ENCODE measurements at regions not wholly inside any gene's neighbourhood (a gene's known extent, or its start where the extent isn't known, plus 50 kb on each side); places are given as distances from the start of the nearest gene placed in this dataset.
A peak's percentile ranks its signal among the peaks of the same experiment; 100 is the strongest.
"Not testable (repeated sequence)": the region's sequence is repeated elsewhere in the genome, so short reads cannot be mapped to it uniquely, and the experiment has no call there.

DNA sequence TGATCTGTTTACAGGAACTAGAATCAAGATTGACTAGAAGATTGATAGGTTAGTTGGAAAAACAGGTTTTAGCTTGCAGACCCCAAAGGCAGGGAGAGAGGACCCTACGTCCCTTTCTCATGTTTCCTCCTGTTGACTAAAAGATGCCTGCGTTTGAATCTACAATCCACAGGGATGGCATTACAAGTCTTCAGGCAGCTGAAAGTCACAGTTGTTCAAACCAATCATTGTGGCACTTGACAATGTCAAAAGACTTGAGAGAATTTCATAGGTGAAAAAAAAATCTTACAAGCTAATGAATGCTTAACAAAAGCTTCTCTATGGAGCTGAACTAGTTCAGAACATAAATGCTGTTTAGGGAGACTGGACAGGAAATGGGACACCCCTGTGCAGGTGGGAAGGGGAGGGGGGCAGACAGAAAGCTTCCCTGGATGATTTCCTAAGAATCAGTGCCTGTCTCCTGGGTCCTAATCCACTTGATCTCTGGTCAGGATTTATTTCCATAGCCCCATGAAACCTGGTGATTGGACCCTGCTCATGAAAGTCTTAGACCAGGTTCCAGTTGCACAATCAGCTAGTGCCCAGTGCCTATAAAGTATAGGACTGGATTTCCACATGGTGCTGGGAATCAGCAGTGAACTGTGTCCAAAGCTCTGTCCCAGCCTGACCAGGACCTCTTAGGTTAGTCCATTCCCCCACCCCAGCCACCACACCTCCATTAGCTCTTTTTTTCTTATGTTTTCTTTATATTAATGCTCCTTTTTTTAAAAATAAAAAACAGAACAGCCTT is 91.6 kb upstream of the BCAR3 start:
- no peak for DNase-seq

DNA sequence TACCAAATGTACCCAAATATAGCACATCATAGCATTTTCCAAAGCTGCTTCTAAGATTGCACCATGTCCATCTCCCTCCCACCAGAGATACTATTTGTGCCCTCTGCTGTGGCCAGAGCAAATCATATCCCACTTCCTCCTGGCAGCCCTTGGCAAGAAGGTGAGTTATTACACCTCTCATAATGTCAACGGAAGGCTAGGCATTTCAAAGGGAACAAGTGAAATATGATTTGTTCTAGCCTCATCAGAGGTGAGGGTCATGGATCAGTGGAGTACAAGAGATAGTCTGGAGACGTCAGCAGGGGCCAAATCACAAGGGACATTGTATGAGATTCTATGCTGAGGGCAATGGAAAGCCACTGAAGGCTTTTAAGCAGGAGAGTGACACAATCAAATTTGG is 90.2 kb upstream of the BCAR3 start:
- DNase-seq = no peak

DNA sequence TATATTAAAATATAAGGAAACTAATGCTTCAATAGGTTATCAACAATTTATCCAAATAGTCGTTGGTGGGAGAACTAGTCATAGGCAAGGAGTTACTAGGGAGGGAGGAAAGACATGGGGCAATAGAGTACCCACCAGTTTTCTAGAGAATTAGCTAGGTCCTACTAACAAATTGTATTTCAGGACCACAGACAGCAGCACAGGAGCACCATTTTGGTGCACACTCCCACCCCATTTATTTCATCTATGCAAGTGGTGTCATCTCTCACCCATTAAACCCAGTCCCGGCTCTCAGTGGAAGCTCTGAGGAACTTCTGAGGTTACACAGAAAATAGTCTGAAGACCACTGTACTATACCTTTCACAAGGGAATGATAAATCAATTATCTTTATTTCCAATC is 89.0 kb upstream of the BCAR3 start:
- DNase-seq = no peak

DNA sequence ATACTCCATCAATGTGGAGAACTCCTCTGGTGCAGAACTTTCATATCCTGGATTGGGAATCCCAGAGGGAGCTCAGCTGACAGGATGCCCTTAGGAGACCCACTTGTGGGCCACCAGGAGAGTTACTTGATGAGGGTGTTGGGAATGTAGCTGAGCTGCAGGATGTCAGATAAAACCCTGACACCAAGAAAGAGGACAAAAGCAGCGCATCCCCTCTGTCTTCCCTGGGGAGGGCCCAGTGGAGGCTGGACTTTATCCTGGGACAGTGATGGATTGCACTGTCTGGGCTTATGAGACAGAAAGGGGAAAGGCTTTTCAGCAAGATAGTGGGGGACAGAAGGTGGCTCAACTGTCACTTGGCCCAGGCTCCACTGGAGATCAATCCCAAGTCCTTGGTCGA is 88.1 kb upstream of the BCAR3 start:
- DNase-seq = no peak

DNA sequence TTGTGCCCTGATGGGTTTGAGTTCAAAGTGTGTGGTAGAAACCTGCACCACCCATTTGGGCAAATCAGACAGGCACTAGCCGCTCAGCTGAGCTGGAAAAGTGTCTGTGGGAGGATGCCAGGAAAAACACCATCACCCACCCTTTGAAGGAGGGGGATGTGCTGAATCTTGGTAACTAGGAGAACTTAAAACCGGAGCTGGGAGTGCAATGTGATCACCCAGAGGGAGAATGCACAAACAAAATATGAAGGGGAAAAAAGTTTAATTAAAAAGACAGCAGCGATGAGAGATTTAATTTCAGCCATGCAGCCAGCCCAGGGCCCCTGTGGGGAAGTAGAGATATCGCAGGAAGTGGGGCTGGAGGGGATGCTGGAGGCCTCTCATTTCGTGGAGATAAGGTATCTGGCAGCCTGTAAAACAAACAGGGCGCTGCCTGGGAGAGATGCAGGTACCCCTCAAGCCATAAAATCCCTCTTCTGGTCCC is 86.8 kb upstream of the BCAR3 start:
- DNase-seq = no peak

DNA sequence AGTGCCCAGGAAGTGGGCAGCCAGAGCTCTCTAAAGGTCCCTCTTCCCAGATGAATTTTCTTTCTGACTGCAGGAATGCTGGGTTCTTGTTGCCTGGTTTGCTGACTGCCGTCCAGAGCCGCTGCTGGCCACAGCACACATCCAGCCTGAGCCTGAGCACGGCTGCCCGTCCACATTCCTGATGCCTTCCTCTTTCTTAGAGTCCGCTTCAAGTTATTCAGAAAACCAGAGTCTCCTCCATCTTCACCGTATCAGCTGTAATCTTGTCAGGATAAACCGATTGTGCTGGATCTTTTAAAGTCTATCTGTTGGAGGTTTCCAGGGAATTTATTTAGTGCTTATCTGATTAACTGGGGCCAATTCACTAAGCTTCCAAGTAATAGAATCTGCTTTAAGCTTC is 84.8 kb upstream of the BCAR3 start:
- DNase-seq = no peak

DNA sequence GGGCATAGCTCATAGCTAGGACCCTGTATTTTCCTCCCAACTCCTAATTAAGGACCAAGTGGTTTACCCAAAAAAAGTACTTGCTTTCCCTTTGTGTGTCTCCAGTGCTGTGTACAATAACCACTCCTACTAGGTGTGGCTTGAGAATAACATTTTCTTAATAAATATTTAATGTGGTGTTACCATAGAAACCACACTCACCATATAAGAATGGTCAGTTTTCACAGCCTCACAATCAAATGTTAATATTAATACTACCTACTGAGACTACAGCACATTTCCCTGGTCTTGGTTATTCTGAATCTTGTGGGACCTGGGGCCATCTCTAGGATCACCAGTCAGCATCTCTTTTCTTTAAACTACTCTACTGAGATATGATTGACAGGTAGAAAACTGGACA is 83.5 kb upstream of the BCAR3 start:
- no peak for DNase-seq

DNA sequence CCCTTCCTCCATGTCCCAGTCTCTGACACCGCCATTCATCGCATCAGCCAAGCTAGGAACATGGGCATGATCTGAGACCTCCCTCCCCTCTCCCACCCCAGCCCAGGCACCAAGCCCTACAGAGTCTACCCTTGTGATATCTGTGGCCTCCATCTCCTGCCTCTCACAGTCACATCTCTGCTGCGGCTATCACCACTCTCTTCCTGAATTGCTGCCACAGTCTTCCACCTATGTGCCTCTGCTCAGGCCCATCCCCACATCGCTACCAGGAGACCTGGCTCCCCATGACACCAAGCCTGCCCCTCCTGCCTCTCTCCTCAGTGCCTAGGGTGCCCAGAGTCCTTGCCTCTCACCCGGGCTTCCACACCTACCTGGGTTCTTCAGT is 82.7 kb upstream of the BCAR3 start:
- no peak for DNase-seq

DNA sequence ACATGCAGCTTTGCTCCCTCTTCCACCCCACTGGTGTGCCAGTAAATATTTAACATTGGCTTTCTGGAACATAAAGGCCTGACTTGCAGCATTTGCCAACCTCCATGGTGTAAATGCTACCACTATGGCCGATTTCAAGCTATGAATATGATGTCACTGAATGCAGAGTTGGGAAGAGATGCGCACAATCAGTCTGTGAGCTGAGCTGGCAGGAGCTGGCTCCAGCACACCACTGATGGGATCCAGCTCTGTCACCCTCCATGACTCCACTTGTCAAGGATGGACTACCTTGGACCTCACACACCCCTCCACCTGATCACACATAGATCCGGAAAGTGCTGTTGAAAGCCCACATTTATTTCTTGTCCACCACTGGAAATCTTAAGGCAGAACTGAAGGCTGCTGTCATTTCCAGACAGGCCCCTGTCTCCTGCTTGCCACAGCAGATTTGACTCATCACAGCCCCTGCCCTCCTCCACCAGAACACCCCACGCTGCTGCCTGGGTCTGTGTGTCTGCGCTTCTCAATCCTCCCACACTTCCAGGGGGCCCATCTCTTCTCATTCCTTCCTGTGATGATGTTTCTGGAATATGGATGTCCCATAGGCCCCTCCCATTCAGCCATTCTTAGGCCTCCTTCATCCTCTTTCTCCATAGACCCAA is 82.2 kb upstream of the BCAR3 start:
- DNase-seq = no peak

DNA sequence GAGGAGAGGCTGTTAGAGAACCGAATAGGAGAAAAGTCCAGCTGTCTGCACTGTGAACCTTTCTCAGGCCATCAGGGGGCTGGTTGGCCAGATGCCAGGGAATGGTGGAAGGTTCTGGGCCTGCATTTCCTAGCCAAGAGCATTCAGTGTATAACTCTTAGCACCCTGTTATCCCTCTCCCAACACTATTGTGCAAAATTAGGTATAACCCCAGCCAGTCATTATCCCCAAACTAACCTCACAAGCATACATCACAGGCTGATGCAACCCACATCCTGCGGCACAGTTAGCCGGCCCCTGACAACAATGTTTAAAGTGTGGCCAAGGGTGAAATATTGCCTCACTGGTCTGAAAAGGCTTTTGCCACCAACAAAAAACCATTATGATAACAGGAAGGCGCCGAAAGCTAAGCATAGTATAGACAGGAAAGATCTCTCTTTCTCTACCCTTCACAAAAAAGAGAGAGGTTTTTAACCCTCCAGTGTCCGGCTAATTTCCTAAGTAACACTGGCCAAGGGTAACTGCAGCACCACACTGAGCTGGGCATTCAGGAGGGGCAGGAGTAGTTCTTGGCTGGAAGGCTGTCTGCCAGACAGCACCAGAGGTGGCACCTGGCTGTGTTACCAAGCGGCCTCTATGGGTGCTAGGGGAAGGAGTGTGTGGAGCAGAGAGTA is 77.3 kb upstream of the BCAR3 start:
- peak; percentile 79 for DNase-seq

DNA sequence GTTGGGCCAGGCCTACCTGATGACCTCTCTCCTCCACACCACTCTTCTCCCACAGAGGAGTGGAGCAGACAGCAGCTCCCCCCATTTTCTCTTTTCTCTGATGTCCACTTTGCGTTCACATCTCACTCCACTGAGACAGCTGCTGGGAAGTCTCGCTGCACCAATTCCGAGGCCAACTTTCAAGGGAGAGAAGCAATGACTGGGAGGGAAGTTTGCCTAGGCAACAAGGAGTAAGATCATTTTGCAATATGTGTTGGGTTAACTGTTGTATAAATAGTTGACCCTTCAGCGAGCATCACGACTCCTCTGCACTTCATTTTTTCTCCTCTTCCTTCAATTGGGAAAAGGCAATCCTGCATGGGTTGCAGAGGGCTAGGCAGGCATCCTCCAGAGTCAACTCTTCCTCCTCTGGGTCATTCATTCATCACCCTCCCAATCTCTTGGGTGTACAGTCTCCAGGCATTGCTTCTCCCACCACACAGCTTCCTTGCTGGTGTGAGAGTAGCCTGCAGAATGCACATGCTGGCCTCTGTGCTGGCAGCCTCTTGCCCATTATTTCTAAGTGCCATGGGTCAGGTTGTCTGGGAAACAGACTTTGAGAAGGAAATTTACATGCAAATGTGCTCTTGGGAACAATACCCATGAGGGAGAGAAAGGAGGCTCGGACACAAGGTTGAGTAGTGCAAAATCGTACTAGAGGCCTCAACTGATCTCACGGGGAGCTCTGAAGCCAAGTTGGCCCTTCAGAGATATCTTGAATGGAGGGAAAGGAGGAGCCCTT is 75.8 kb upstream of the BCAR3 start:
- no peak for DNase-seq

DNA sequence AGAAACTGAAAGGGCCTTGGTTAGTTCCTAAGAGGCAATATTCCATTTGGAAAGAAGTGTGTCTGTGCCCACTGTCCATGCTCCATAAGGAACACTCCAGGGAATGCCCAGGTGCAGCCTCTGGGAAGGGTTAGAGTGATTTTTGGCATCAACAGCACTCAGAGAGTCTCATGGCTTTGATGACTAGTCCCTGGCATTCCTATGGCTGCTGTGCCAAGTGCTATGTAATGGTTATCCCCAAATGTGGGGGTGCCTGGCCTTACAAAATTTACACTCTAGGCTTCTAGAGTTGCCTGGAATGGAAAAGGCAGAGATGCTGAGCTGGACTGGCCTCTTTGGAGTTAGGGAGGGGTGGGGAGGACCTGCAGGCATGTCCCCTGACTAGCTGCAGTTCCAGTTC is 75.0 kb upstream of the BCAR3 start:
- DNase-seq = no peak

DNA sequence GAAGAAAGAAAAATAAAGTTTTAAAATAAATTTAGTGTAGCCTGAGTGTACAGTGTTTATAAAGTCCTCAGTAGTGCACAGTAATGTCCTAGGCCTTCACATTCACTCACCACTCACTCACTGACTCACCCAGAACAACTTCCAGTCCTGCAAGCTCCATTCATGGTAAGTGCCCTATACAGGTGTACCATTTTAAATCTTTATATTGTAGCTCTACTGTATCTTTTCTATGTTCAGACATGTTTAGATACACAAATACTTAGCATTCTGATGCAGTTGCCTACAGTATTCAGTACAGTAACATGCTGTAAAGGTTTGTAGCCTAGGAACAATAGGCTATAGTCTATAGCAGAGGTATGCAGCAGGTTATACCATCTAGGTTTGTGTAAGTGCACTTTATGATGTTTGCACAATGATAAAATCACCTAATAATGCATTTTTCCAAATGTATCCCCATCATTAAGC is 73.6 kb upstream of the BCAR3 start:
- DNase-seq = not testable (repeated sequence)

DNA sequence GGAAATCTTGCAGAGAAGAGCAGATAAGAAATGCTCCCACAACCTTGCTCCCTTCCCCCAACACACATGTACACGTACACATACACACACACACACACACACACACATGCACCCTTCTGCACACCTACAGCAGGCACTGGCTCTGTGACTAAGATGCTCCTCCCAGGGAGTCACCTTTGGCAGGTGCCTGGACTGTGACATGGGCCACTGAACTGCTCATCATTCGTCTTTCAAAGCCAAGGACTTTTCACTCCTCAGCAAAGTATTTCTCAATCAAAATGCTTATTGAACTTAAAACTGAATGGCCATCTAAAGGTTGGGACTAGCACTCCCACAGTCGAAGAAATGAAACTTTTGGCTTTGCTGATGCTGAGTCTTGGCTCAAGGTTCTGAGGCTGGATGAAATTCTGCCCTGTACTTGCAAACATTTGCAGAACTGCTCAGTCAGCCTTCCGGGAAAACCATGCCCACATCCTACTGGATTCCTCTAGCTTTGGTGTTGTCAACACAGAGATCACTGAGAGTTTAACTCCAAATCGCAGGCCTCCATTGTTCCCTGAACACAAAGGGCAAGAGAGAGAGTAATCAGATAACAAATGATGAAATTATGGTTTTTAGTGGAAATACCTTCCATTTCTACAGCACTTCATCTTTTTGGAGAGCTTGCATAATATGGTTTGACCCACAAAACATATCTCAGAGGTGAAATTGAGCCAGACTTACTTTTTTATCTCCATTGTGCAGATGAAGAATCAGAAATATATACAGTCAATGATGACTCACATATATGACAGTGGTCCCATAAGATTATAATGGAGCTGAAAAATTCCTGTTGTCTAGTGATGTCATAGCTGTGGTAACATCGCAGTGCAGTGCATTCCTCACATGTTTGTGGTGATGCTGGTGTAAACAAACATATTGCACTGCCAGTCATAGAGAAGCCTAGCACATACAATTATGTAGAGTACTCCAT is 72.4 kb upstream of the BCAR3 start:
- peak; percentile 98 for DNase-seq

DNA sequence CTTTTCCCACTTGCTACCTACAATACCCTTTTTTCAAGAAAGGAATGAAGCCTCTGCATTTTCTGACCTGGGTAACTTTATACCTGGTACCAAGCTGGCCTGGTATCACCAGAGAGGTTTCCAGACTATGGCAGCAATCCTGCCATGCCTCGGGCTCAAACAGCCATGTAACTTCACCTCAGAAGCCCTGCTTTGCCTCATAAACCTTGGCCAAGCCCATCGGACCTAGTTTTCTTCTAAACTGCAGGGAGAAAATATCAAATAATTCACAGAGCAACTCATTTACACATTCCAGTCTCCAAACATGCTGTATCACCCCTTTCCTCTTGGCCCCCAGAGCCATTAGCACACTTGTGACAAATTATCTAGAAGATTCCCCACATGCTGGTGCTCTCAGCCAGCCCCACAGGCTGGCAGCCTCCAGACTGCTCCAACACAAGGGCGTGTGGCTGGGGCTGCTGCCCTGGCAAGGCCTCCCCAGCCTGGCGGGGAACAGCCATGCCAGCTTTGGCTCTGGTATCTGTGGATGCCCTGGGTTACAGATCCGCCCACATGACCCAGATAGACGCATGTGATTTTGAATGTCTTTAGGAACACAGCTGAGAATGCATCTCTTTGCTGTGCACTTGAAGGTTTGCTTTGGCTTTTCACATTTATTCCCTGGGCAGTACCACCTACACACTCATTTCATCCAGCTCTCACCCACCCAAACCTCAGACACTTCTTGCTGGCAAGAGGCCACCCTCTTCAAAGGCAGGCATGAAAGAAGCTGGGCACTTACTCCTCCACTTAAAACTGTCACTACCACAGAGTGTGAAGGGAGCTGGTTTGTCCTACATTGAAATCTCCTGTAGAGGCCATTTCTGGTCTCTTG is 70.0 kb upstream of the BCAR3 start:
- no peak for DNase-seq

DNA sequence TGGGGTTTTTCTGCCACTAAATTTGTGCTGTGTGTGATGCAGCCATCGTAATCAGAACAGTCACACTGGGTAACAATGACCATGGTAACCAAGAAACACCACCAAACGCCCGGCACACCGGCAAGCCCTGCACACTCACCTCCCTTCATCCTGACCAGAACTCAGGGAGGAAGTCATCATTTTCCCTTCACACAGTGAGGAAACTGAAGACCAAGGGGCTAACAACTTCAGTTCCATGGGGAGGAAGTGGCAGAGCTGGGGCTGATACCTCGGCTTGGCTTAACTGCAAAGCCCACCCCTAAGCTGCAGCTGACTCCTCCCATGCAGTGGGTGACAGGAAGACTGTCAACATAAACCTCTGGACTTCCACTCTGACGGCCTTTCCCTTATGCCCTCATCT is 69.3 kb upstream of the BCAR3 start:
- no peak for DNase-seq

DNA sequence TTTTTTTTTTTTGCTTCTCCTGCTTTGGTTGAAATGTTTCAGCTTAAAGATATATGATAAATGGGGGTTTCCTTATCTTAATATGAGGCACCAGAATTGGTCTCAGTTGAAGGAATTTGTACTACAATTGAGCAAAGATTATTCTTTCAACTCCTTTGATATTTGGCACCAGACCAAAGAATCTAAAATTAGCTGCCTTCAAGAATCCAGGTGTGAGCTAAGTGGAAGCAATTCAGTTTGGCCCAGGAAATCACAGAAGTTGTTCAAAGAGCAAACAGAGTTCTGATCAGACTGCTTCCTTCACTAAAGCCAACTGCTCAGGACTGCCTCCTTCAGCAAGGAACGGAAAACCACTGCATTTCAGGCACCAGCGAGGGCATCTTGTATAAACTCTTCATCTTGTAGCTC is 68.3 kb upstream of the BCAR3 start:
- DNase-seq = no peak

DNA sequence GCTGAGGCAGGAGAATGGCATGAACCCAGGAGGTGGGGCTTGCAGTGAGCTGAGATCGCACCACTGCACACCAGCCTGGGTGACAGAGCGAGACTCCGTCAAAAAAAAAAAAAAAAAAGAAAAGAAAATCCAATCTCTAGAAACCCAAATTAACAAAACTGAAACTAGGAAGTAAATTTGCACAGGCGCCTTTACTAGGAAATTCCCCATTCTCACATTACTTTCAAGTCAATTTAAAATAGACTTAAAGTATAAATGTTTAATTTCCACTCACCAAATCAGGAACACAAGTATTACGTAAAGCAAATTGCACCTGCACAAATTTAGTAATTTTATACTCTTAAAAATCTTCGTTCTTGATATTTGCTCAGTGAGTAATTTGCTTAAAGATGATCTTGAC is 67.8 kb upstream of the BCAR3 start:
- DNase-seq = no peak

DNA sequence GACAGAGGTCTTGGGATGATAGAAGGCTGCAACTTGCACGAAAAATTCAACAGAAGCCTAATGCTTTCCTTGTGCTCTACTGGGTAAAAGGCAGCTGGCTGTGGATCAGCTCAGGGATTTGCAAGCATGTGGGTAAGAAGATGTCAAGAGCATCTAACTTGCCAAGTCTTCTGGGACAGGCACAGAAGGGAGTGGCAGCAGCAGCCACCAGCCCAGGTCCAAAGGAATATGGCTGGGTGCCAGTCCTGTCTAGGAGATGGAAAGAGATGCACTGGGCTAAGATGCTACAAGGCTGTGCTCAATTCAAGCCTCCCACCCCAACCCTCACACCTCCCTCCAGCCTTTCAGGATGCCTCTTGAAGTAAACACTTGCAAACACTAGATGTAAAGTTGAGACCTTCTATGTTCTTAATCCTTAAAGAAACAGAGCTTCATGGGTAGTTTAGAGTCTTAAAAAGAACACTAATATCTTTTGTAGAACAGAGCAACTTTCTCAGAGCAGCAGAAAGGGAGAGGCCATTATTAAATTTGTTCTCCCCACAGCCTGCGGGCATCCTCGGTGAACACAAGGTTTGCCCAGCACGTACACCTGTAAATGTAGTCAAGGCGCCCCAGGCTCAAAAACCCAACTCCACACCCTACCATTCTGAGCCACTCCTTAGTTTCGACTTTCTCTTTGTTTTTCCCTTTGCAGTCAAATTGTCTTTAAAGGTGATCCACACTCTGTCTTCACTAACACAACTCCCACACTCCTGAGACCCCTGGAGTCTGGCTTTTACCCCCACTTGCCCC is 64.6 kb upstream of the BCAR3 start:
- DNase-seq = no peak
